Smooth muscle cell (in vitro differentiated cells): ENCODE measurements at regions not wholly inside any gene's neighbourhood (a gene's known extent, or its start where the extent isn't known, plus 50 kb on each side); places are given as distances from the start of the nearest gene placed in this dataset.

ENCODE experiments used
- DNase-seq: peaks from one replicate; lab custom pipeline; 2025; ENCODE audit not compliant: unreplicated experiment; lab: John Stamatoyannopoulos, UW
- H2AFZ ChIP-seq: fragments of 200-600 bp; sonication (generic); 2 replicates; pipeline ENCODE4 v1.6.0; 2016; ENCODE audit warnings: antibody characterized with exemption, low read depth, mild to moderate bottlenecking
- H3F3A ChIP-seq: fragments of 200-600 bp; sonication (generic); 2 replicates; pipeline ENCODE4 v1.6.0; 2017; ENCODE audit warnings: antibody characterized with exemption, low read depth
- H3K27ac ChIP-seq: fragments of 200-600 bp; sonication (generic); 2 replicates; pipeline ENCODE4 v1.5.1; 2016; ENCODE audit warnings: low read depth, mild to moderate bottlenecking
- H3K27me3 ChIP-seq: fragments of 200-600 bp; sonication (generic); 2 replicates; pipeline ENCODE4 v1.6.1; 2016; ENCODE audit warnings: low read depth, mild to moderate bottlenecking
- H3K36me3 ChIP-seq: fragments of 200-600 bp; sonication (generic); 2 replicates; pipeline ENCODE4 v1.5.1; 2016; ENCODE audit warnings: low read depth
- H3K4me1 ChIP-seq: fragments of 200-600 bp; sonication (generic); 2 replicates; pipeline ENCODE4 v1.5.1; 2016; ENCODE audit warnings: low read depth
- H3K4me2 ChIP-seq: fragments of 200-600 bp; sonication (generic); 2 replicates; pipeline ENCODE4 v1.6.0; 2016; ENCODE audit warnings: mild to moderate bottlenecking
- H3K4me3 ChIP-seq: fragments of 200-600 bp; sonication (generic); 2 replicates; pipeline ENCODE4 v1.5.1; 2016; ENCODE audit warnings: mild to moderate bottlenecking
- H3K79me2 ChIP-seq: fragments of 200-600 bp; sonication (generic); 2 replicates; pipeline ENCODE4 v1.6.0; 2016; ENCODE audit warnings: low read depth, mild to moderate bottlenecking
- H3K9ac ChIP-seq: fragments of 200-600 bp; sonication (generic); 2 replicates; pipeline ENCODE4 v1.6.0; 2016; ENCODE audit warnings: low read depth
- H3K9me3 ChIP-seq: fragments of 200-600 bp; sonication (generic); replicated peaks from 2 replicates; pipeline ENCODE4 v1.5.1; 2016; ENCODE audit warnings: low read depth
- H4K20me1 ChIP-seq: fragments of 200-600 bp; sonication (generic); 2 replicates; pipeline ENCODE4 v1.6.0; 2016; ENCODE audit warnings: low read depth
- CTCF ChIP-seq: fragments of 200-600 bp; sonication (generic); IDR thresholded peaks from 2 replicates; pipeline ENCODE4 v1.5.1; 2017; ENCODE audit warnings: borderline replicate concordance, mild to moderate bottlenecking, antibody characterized with exemption; ENCODE audit not compliant: insufficient read depth, poor library complexity, severe bottlenecking
- WGBS: methylation state at CpG from one replicate; pipeline ENCODE4 v1.1.7; 2016; ENCODE audit warnings: low lambda C conversion rate; 5-methylcytosine and 5-hydroxymethylcytosine counted together

GRCh38 chr16:79982862-79983261 is 382.3 kb upstream of the MAF start:
- TF ChIP-seq CTCF: no peak
- no peaks in the 10 kb centered on the region for H3K36me3 ChIP-seq
- H3K4me3 ChIP-seq: no peak overlapping the region
- no peak overlapping the region for H3K27ac ChIP-seq
- H4K20me1 ChIP-seq: no peaks in the 10 kb centered on the region
- H3K4me1 ChIP-seq: peaks cover 7% of the 10 kb centered on the region
- no peak overlapping the region for H2AFZ ChIP-seq
- peaks cover 3% of the 10 kb centered on the region for H3K27me3 ChIP-seq
- no peak for DNase-seq
- H3F3A ChIP-seq: no peaks in the 10 kb centered on the region
- no peaks in the 10 kb centered on the region for H3K9me3 ChIP-seq
- 95% methylated on average over 2 of the region's 2 CpGs for WGBS
- H3K79me2 ChIP-seq: no peaks in the 10 kb centered on the region
- H3K4me2 ChIP-seq: no peak overlapping the region
- H3K9ac ChIP-seq: no peak overlapping the region

- Histone ChIP-seq H4K20me1 (no peaks in the 10 kb centered on the region), H3K79me2 (no peaks in the 10 kb centered on the region)
Measured at GRCh38 chr16:79982361-79982760, 381.8 kb upstream of the MAF start.

GRCh38 chr16:79981814-79982213 is 381.3 kb upstream of the MAF start:
- no peak overlapping the region for H3K9ac ChIP-seq
- no peak for TF ChIP-seq CTCF
- H2AFZ ChIP-seq: no peak overlapping the region
- H3K36me3 ChIP-seq: no peaks in the 10 kb centered on the region
- H3K4me3 ChIP-seq: no peak overlapping the region
- H3K27ac ChIP-seq: no peak overlapping the region
- no peaks in the 10 kb centered on the region for H3F3A ChIP-seq
- H3K4me2 ChIP-seq: no peak overlapping the region
- peaks cover 3% of the 10 kb centered on the region for H3K27me3 ChIP-seq
- H3K9me3 ChIP-seq: no peaks in the 10 kb centered on the region
- no peak for DNase-seq
- 93% methylated on average over 4 of the region's 4 CpGs for WGBS
- no peaks in the 10 kb centered on the region for H3K79me2 ChIP-seq
- peaks cover 7% of the 10 kb centered on the region for H3K4me1 ChIP-seq
- no peaks in the 10 kb centered on the region for H4K20me1 ChIP-seq

More at GRCh38 chr16:79982361-79982760, 381.8 kb upstream of the MAF start:
- Histone ChIP-seq H3F3A (no peaks in the 10 kb centered on the region), H3K9me3 (no peaks in the 10 kb centered on the region), H3K4me2 (no peak overlapping the region), H2AFZ (no peak overlapping the region), H3K27ac (no peak overlapping the region), H3K36me3 (no peaks in the 10 kb centered on the region), H3K4me3 (no peak overlapping the region), H3K27me3 (peaks cover 3% of the 10 kb centered on the region), H3K4me1 (peaks cover 7% of the 10 kb centered on the region), H3K9ac (no peak overlapping the region)
- TF ChIP-seq CTCF: no peak
- 89% methylated on average over 4 of the region's 4 CpGs for WGBS
- no peak for DNase-seq

- peaks cover 3% of the 10 kb centered on the region for H3K27me3 ChIP-seq
- no peak overlapping the region for H3K27ac ChIP-seq
- DNase-seq: no peak
- H3K4me3 ChIP-seq: no peak overlapping the region
- no peak overlapping the region for H3K4me2 ChIP-seq
- H3K9ac ChIP-seq: no peak overlapping the region
- no peaks in the 10 kb centered on the region for H4K20me1 ChIP-seq
- no peak for TF ChIP-seq CTCF
- H2AFZ ChIP-seq: no peak overlapping the region
- 84% methylated on average over 11 of the region's 11 CpGs for WGBS
- H3F3A ChIP-seq: no peaks in the 10 kb centered on the region
- H3K4me1 ChIP-seq: peaks cover 7% of the 10 kb centered on the region
- H3K9me3 ChIP-seq: no peaks in the 10 kb centered on the region
- no peaks in the 10 kb centered on the region for H3K36me3 ChIP-seq
- no peaks in the 10 kb centered on the region for H3K79me2 ChIP-seq
Measured at GRCh38 chr16:79980650-79981521, 380.3 kb upstream of the MAF start.
